ENCODE measurements at regions not wholly inside any gene's neighbourhood (a gene's known extent, or its start where the extent isn't known, plus 50 kb on each side); places are given as distances from the start of the nearest gene placed in this dataset.

DNA sequence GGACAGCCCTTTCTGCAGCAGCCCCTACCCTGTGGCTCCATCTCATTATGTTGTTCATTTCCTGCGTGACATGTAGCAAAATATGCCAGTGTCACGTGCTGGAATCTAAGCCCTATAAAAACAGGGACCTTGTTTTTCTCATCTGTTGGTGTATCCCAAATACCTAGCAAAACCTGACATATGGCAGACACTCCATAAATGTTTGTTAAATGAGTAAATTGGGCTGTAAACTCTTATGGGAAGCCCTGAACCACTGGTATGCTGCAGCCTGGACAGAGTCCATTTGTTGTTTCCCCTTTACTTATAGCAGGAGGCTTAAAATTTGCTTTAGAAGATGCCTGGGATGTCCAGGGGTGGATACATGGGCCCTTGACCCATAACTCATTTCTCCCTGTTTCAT lies 363.8 kb downstream of the NPHP4 start:
- TF ChIP-seq, protein P1, sequence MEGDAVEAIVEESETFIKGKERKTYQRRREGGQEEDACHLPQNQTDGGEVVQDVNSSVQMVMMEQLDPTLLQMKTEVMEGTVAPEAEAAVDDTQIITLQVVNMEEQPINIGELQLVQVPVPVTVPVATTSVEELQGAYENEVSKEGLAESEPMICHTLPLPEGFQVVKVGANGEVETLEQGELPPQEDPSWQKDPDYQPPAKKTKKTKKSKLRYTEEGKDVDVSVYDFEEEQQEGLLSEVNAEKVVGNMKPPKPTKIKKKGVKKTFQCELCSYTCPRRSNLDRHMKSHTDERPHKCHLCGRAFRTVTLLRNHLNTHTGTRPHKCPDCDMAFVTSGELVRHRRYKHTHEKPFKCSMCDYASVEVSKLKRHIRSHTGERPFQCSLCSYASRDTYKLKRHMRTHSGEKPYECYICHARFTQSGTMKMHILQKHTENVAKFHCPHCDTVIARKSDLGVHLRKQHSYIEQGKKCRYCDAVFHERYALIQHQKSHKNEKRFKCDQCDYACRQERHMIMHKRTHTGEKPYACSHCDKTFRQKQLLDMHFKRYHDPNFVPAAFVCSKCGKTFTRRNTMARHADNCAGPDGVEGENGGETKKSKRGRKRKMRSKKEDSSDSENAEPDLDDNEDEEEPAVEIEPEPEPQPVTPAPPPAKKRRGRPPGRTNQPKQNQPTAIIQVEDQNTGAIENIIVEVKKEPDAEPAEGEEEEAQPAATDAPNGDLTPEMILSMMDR (IDR thresholded peaks at IDR 0.05): no peak
- no peak for TF ChIP-seq POLR2A (IDR thresholded peaks at IDR 0.05)

Measured in right lobe of liver (tissue), 4 donors.